ENCODE measurements at regions not wholly inside any gene's neighbourhood (a gene's known extent, or its start where the extent isn't known, plus 50 kb on each side); places are given as distances from the start of the nearest gene placed in this dataset.
"Not testable (repeated sequence)": the region's sequence is repeated elsewhere in the genome, so short reads cannot be mapped to it uniquely, and the experiment has no call there.

DNA sequence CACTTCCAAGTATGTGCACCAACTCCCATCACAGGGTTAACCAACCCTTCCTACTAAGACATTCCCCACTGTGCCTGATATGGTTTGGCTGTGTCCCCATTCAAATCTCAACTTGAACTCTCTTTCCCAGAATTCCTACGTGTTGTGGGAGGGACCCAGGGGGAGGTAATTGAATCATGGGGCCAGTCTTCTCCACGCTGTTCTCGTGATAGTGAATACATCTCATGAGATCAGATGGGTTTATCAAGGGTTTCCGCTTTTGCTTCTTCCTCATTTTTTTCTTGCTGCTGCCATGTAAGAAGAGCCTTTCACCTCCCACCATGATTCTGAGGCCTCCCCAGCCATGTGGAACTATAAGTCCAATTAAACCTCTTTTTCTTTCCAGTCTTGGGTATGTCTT, 681.8 kb upstream of the TBX3 start:
- H3K9me3 ChIP-seq (ENCODE audit: control extremely low read depth in 1 of 5, control insufficient read depth in 4 of 5, insufficient read depth in 2 of 5, low read depth in 1 of 5, low read length in 4 of 5); CTCF ChIA-PET; POLR2A ChIA-PET; H3K27ac ChIP-seq (ENCODE audit: insufficient read depth in 1 of 2, low read depth in 1 of 2, low read length in 2 of 2, poor library complexity in 1 of 2, severe bottlenecking in 2 of 2); H3K4me1 ChIP-seq (ENCODE audit: control extremely low read depth in 1 of 4, control insufficient read depth in 4 of 4, insufficient read depth in 4 of 4, low read length in 3 of 4); H3K27me3 ChIP-seq (replicated peaks in 2 of 5; ENCODE audit: control insufficient read depth in 4 of 5, insufficient read depth in 5 of 5, low read length in 4 of 5); DNase-seq; H3K4me3 ChIP-seq (ENCODE audit: control insufficient read depth in 1 of 7, extremely low read depth in 1 of 7, insufficient read depth in 4 of 7, low read depth in 2 of 7, low read length in 6 of 7); H3K36me3 ChIP-seq (ENCODE audit: control insufficient read depth in 4 of 4, insufficient read depth in 4 of 4, low read length in 3 of 4): not testable (repeated sequence)
- WGBS (ENCODE audit: insufficient coverage): 89% methylated on average over 3 of the region's 4 CpGs

DNA sequence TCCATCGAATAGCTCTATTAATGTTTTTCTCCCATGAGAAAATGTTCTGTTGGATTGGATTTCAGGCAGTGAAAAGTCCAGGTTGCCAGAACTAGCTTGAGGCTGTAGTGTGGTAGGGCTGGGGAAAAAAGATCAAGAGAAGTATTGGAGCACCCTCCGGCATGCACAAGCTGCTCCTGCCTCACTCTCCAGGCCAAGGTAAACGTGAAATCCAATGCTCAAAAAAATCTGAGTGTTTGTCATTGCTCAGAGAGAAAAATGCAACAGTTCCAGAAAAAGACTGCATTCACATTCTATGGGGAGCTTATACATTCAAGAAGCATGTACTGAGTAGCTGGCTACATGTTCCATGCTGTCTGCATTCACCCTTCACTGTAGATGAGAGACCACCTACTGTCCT, 680.9 kb upstream of the TBX3 start:
- H3K27ac ChIP-seq (ENCODE audit: insufficient read depth in 1 of 2, low read depth in 1 of 2, low read length in 2 of 2, poor library complexity in 1 of 2, severe bottlenecking in 2 of 2): no peak overlapping the region
- POLR2A ChIA-PET: no interaction called here
- CTCF ChIA-PET: no interaction called here
- H3K4me1 ChIP-seq (ENCODE audit: control extremely low read depth in 1 of 4, control insufficient read depth in 4 of 4, insufficient read depth in 4 of 4, low read length in 3 of 4): no peaks in the 10 kb centered on the region
- no peak overlapping the region for H3K4me3 ChIP-seq (ENCODE audit: control insufficient read depth in 1 of 7, extremely low read depth in 1 of 7, insufficient read depth in 4 of 7, low read depth in 2 of 7, low read length in 6 of 7)
- no peaks in the 10 kb centered on the region for H3K9me3 ChIP-seq (ENCODE audit: control extremely low read depth in 1 of 5, control insufficient read depth in 4 of 5, insufficient read depth in 2 of 5, low read depth in 1 of 5, low read length in 4 of 5)
- H3K27me3 ChIP-seq (replicated peaks in 2 of 5; ENCODE audit: control insufficient read depth in 4 of 5, insufficient read depth in 5 of 5, low read length in 4 of 5): no peaks in the 10 kb centered on the region
- H3K36me3 ChIP-seq (ENCODE audit: control insufficient read depth in 4 of 4, insufficient read depth in 4 of 4, low read length in 3 of 4): no peaks in the 10 kb centered on the region
- DNase-seq: no peak
- WGBS (ENCODE audit: insufficient coverage): 100% methylated on average over 1 of the region's 3 CpGs

DNA sequence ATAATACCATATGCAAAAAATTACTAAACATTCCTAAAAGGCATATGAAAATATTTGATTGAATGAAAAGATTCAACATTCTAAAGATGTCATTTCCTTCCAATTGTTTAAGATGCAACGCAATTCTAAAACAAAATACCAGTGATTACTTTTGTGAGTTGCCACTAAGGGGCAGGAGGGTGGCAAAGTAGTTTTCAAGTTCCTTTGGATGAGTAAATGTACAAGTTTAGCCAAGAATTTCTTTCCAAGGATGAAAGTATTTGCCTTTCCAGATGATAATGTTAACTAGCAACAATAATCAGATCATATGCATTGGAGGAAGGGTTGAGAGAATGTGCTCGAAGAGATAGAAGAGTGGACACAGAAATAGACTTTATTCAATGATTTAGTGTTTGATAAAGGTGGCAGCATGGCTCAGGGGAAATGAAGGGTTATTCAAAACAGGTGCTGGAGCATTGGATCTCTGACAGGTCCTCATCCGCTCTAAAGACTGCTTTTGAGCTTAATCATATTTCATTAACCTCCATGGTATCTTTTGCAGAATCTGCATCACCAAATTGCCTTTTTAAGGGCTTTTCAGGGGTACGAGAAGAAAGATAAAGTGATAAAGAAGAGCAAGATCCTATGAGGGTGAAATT, 678.5 kb upstream of the TBX3 start:
- no peak for DNase-seq
- CTCF ChIA-PET: no interaction called here
- Histone ChIP-seq H3K4me3 (ENCODE audit: control insufficient read depth in 1 of 7, extremely low read depth in 1 of 7, insufficient read depth in 4 of 7, low read depth in 2 of 7, low read length in 6 of 7) (no peak overlapping the region), H3K27me3 (replicated peaks in 2 of 5; ENCODE audit: control insufficient read depth in 4 of 5, insufficient read depth in 5 of 5, low read length in 4 of 5) (no peaks in the 10 kb centered on the region), H3K9me3 (ENCODE audit: control extremely low read depth in 1 of 5, control insufficient read depth in 4 of 5, insufficient read depth in 2 of 5, low read depth in 1 of 5, low read length in 4 of 5) (no peaks in the 10 kb centered on the region), H3K36me3 (ENCODE audit: control insufficient read depth in 4 of 4, insufficient read depth in 4 of 4, low read length in 3 of 4) (no peaks in the 10 kb centered on the region), H3K4me1 (ENCODE audit: control extremely low read depth in 1 of 4, control insufficient read depth in 4 of 4, insufficient read depth in 4 of 4, low read length in 3 of 4) (no peaks in the 10 kb centered on the region), H3K27ac (ENCODE audit: insufficient read depth in 1 of 2, low read depth in 1 of 2, low read length in 2 of 2, poor library complexity in 1 of 2, severe bottlenecking in 2 of 2) (no peak overlapping the region)
- POLR2A ChIA-PET: no interaction called here
- WGBS (ENCODE audit: insufficient coverage): no CpG with 5 or more reads among the region's 4 CpGs

DNA sequence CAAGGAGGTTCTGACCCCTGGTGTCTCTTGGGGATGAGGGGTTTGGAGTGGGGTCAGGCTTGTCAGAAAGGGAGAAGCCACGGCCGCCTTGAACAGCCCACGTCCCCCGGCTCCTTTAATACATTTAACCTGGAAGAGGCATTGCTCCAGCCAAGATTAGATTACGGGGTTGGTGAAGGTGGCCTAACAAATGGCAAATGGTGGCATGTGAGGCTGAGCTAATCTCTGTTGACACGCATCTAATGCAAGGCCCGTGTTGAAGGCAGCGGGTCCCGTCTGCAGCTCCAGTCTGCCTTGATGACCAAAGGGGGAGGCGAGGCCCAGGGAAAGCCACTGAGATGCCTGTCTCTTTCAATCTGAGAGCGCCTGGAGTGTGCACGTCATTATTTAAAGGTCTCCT, 673.7 kb upstream of the TBX3 start:
- H3K4me1 ChIP-seq (ENCODE audit: control extremely low read depth in 1 of 4, control insufficient read depth in 4 of 4, insufficient read depth in 4 of 4, low read length in 3 of 4): no peaks in the 10 kb centered on the region
- H3K9me3 ChIP-seq (ENCODE audit: control extremely low read depth in 1 of 5, control insufficient read depth in 4 of 5, insufficient read depth in 2 of 5, low read depth in 1 of 5, low read length in 4 of 5): no peaks in the 10 kb centered on the region
- no peaks in the 10 kb centered on the region for H3K36me3 ChIP-seq (ENCODE audit: control insufficient read depth in 4 of 4, insufficient read depth in 4 of 4, low read length in 3 of 4)
- no peak for DNase-seq
- ChIA-PET CTCF (no interaction called here), POLR2A (no interaction called here)
- 92% methylated on average over 12 of the region's 12 CpGs for WGBS (ENCODE audit: insufficient coverage)
- H3K27ac ChIP-seq (ENCODE audit: insufficient read depth in 1 of 2, low read depth in 1 of 2, low read length in 2 of 2, poor library complexity in 1 of 2, severe bottlenecking in 2 of 2): no peak overlapping the region
- H3K27me3 ChIP-seq (replicated peaks in 2 of 5; ENCODE audit: control insufficient read depth in 4 of 5, insufficient read depth in 5 of 5, low read length in 4 of 5): no peaks in the 10 kb centered on the region
- H3K4me3 ChIP-seq (ENCODE audit: control insufficient read depth in 1 of 7, extremely low read depth in 1 of 7, insufficient read depth in 4 of 7, low read depth in 2 of 7, low read length in 6 of 7): no peak overlapping the region

DNA sequence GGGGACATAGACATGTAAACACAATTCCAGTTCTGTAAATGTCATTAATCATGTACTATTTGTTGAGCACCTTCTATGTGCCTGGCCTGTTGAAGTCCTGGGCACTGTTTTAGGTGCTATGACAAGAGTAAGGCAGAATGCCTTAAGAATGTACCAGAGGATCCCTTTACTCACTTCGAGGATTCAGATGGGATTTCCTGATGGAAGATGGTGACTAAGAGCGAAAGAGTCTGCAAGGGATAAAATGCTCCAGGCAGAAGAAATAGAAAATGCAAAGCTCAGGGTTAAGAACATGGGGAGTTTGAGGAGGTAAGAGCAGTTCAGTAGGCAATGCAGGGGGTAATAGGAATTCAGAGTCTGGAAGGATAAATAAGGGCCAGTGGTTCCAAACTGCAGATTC, 671.3 kb upstream of the TBX3 start:
- Histone ChIP-seq H3K27me3 (replicated peaks in 2 of 5; ENCODE audit: control insufficient read depth in 4 of 5, insufficient read depth in 5 of 5, low read length in 4 of 5) (no peaks in the 10 kb centered on the region), H3K9me3 (ENCODE audit: control extremely low read depth in 1 of 5, control insufficient read depth in 4 of 5, insufficient read depth in 2 of 5, low read depth in 1 of 5, low read length in 4 of 5) (no peaks in the 10 kb centered on the region), H3K36me3 (ENCODE audit: control insufficient read depth in 4 of 4, insufficient read depth in 4 of 4, low read length in 3 of 4) (no peaks in the 10 kb centered on the region), H3K4me1 (ENCODE audit: control extremely low read depth in 1 of 4, control insufficient read depth in 4 of 4, insufficient read depth in 4 of 4, low read length in 3 of 4) (no peaks in the 10 kb centered on the region), H3K27ac (ENCODE audit: insufficient read depth in 1 of 2, low read depth in 1 of 2, low read length in 2 of 2, poor library complexity in 1 of 2, severe bottlenecking in 2 of 2) (no peak overlapping the region), H3K4me3 (ENCODE audit: control insufficient read depth in 1 of 7, extremely low read depth in 1 of 7, insufficient read depth in 4 of 7, low read depth in 2 of 7, low read length in 6 of 7) (no peak overlapping the region)
- POLR2A ChIA-PET: no interaction called here
- CTCF ChIA-PET: no interaction called here
- 100% methylated on average over 2 of the region's 2 CpGs for WGBS (ENCODE audit: insufficient coverage)
- no peak for DNase-seq

DNA sequence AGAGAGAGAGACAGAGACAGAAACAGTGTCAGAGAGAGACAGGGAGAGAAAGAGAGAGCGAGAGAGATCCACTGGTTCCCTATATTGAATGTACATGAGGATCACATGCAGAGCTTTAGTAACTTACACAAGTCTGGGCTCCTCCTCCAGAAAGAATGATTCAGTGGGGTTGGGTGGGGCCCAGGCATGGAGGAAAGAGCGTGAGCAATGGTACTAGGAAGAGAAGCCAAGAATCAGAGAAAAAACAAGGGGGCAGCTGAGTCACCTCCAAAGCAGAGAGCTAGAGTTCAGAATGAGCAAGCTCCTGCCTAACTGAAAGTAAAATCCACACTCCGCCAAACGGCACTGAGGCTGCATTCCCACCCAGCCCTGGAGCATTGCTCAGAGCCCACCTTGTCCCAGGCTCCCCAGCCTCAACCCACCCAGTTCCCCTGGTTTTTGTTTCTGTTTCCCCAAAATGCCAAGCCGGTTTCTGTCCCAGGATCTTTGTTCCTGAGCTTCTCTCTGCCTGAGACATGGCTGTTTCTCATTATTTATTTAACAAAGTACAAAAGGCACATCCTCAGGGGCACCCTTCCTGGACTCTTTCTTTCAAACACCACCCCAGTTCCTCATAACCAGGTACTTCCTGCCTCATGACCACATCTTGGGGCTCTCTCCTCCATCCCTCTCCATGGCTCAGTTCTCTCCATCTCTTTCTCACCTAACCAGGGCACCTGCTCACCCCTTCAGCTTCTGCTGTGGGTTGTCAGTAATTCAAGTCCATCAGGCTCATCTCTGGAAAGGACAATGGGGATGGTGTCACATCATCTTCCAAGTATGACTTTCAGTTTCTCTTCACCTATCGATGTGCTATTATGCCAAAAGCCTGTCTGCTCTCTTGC, 670.3 kb upstream of the TBX3 start:
- Histone ChIP-seq H3K4me3 (ENCODE audit: control insufficient read depth in 1 of 7, extremely low read depth in 1 of 7, insufficient read depth in 4 of 7, low read depth in 2 of 7, low read length in 6 of 7) (no peak overlapping the region), H3K9me3 (ENCODE audit: control extremely low read depth in 1 of 5, control insufficient read depth in 4 of 5, insufficient read depth in 2 of 5, low read depth in 1 of 5, low read length in 4 of 5) (no peaks in the 10 kb centered on the region), H3K27me3 (replicated peaks in 2 of 5; ENCODE audit: control insufficient read depth in 4 of 5, insufficient read depth in 5 of 5, low read length in 4 of 5) (no peaks in the 10 kb centered on the region), H3K36me3 (ENCODE audit: control insufficient read depth in 4 of 4, insufficient read depth in 4 of 4, low read length in 3 of 4) (no peaks in the 10 kb centered on the region), H3K27ac (ENCODE audit: insufficient read depth in 1 of 2, low read depth in 1 of 2, low read length in 2 of 2, poor library complexity in 1 of 2, severe bottlenecking in 2 of 2) (no peak overlapping the region), H3K4me1 (ENCODE audit: control extremely low read depth in 1 of 4, control insufficient read depth in 4 of 4, insufficient read depth in 4 of 4, low read length in 3 of 4) (no peaks in the 10 kb centered on the region)
- CTCF ChIA-PET: no interaction called here
- DNase-seq: no peak
- 89% methylated on average over 4 of the region's 6 CpGs for WGBS (ENCODE audit: insufficient coverage)
- POLR2A ChIA-PET: no interaction called here

DNA sequence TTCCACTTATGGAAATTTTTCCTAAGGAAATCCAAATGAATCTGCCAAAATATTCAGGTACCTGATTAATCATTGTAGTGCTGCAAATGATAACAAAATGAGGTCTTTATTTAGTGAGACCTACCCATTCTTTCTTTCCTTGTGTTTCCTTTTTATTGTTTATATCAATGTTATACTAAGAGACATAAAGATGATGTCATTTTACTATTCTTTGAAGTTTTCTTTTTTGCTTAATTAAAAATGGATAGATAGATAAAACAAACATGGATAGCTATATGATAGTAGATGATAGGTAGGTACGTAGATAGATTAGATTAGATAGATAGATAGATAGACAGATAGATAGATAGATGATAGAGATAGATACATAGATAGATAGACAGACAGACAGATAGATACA, 669.5 kb upstream of the TBX3 start:
- H3K4me1 ChIP-seq (ENCODE audit: control extremely low read depth in 1 of 4, control insufficient read depth in 4 of 4, insufficient read depth in 4 of 4, low read length in 3 of 4): no peaks in the 10 kb centered on the region
- no peaks in the 10 kb centered on the region for H3K9me3 ChIP-seq (ENCODE audit: control extremely low read depth in 1 of 5, control insufficient read depth in 4 of 5, insufficient read depth in 2 of 5, low read depth in 1 of 5, low read length in 4 of 5)
- no peaks in the 10 kb centered on the region for H3K36me3 ChIP-seq (ENCODE audit: control insufficient read depth in 4 of 4, insufficient read depth in 4 of 4, low read length in 3 of 4)
- no peak overlapping the region for H3K27ac ChIP-seq (ENCODE audit: insufficient read depth in 1 of 2, low read depth in 1 of 2, low read length in 2 of 2, poor library complexity in 1 of 2, severe bottlenecking in 2 of 2)
- ChIA-PET CTCF (no interaction called here), POLR2A (no interaction called here)
- WGBS (ENCODE audit: insufficient coverage): 100% methylated on average over 1 of the region's 1 CpG
- no peak for DNase-seq
- no peaks in the 10 kb centered on the region for H3K27me3 ChIP-seq (replicated peaks in 2 of 5; ENCODE audit: control insufficient read depth in 4 of 5, insufficient read depth in 5 of 5, low read length in 4 of 5)
- no peak overlapping the region for H3K4me3 ChIP-seq (ENCODE audit: control insufficient read depth in 1 of 7, extremely low read depth in 1 of 7, insufficient read depth in 4 of 7, low read depth in 2 of 7, low read length in 6 of 7)
